WTC11 (cell line): ENCODE measurements at regions not wholly inside any gene's neighbourhood (a gene's known extent, or its start where the extent isn't known, plus 50 kb on each side); places are given as distances from the start of the nearest gene placed in this dataset.

Source experiments
- ATAC-seq: fragments of 200-7000 bp; cut with Tn5 transposase; 2 replicates; pipeline ENCODE4 v1.10.0; 2021; ENCODE audit warnings: mild to moderate bottlenecking, moderate library complexity
- CTCF ChIA-PET: fragments of 300-600 bp; sonication (Branson Sonifier 250); formaldehyde crosslinking; loops from one replicate; lab custom pipeline; 2021; ENCODE audit warnings: antibody characterized with exemption; lab: Charles Lee
- POLR2A ChIA-PET: fragments of 350-600 bp; sonication (Branson Sonifier 250); formaldehyde crosslinking; loops from one replicate; lab custom pipeline; 2021; ENCODE audit warnings: antibody characterized with exemption; lab: Charles Lee
- DNase-seq: peaks from one replicate; pipeline ENCODE4 v3.0.0; 2021; ENCODE audit warnings: low spot score
- H3K27ac Mint-ChIP-seq: 2 replicates; pipeline ENCODE4 v1.8.0; 2021; ENCODE audit warnings: mixed read lengths
- H3K27me3 Mint-ChIP-seq: 2 replicates; pipeline ENCODE4 v1.8.0; 2021; ENCODE audit warnings: low read depth, mild to moderate bottlenecking, moderate library complexity, mixed read lengths
- H3K36me3 Mint-ChIP-seq: 2 replicates; pipeline ENCODE4 v1.8.0; 2021; ENCODE audit warnings: mixed read lengths
- H3K4me1 Mint-ChIP-seq: 2 replicates; pipeline ENCODE4 v1.8.0; 2022; ENCODE audit warnings: mixed read lengths
- H3K4me3 Mint-ChIP-seq: 2 replicates; pipeline ENCODE4 v1.8.0; 2021; ENCODE audit warnings: mild to moderate bottlenecking, moderate library complexity, mixed read lengths
- H3K9me3 Mint-ChIP-seq: 2 replicates; pipeline ENCODE4 v1.8.0; 2021; ENCODE audit warnings: mixed read lengths
- ARID4B ChIP-seq: sonication (generic); formaldehyde crosslinking; IDR thresholded peaks from 2 replicates; pipeline ENCODE4 v1.8.0; 2023; ENCODE audit warnings: missing genetic modification reagents, mild to moderate bottlenecking, borderline replicate concordance
- ATF2 ChIP-seq: sonication (generic); formaldehyde crosslinking; IDR thresholded peaks from 2 replicates; pipeline ENCODE4 v1.8.1; 2022; ENCODE audit warnings: low read depth, missing genetic modification reagents, borderline replicate concordance
- FOXK1 ChIP-seq: sonication (generic); formaldehyde crosslinking; IDR thresholded peaks from 2 replicates; pipeline ENCODE4 v1.8.0; 2022; ENCODE audit warnings: mild to moderate bottlenecking, moderate library complexity, missing genetic modification reagents
- GABPB1 ChIP-seq: sonication (generic); formaldehyde crosslinking; IDR thresholded peaks from 2 replicates; pipeline ENCODE4 v1.8.1; 2023; ENCODE audit warnings: mild to moderate bottlenecking, missing genetic modification reagents
- HMGA2 ChIP-seq: fragments of 250-450 bp; sonication (Bioruptor Pico); IDR thresholded peaks from 2 replicates; pipeline ENCODE4 v1.4.0; 2021; ENCODE audit warnings: mild to moderate bottlenecking, moderate library complexity
- JAZF1 ChIP-seq: fragments of 250-450 bp; sonication (Bioruptor Pico); IDR thresholded peaks from 2 replicates; pipeline ENCODE4 v1.9.0; 2021; ENCODE audit warnings: moderate library complexity, mild to moderate bottlenecking, inconsistent platforms
- JUN ChIP-seq: sonication (generic); formaldehyde crosslinking; IDR thresholded peaks from 2 replicates; pipeline ENCODE4 v1.8.0; 2023; ENCODE audit warnings: mild to moderate bottlenecking, missing genetic modification reagents
- NFE2L1 ChIP-seq: sonication (generic); formaldehyde crosslinking; IDR thresholded peaks from 2 replicates; pipeline ENCODE4 v1.8.1; 2023; ENCODE audit warnings: missing genetic modification reagents
- NFYB ChIP-seq: sonication (generic); formaldehyde crosslinking; conservative IDR thresholded peaks from 2 replicates; pipeline ENCODE4 v1.8.0; 2022; ENCODE audit warnings: low read depth, missing genetic modification reagents
- OVOL2 ChIP-seq: fragments of 250-450 bp; sonication (Bioruptor Pico); IDR thresholded peaks from 2 replicates; pipeline ENCODE4 v1.9.0; 2021; ENCODE audit warnings: mild to moderate bottlenecking, borderline replicate concordance
- SOX15 ChIP-seq: fragments of 250-450 bp; sonication (Bioruptor Pico); IDR thresholded peaks from 2 replicates; pipeline ENCODE4 v1.9.0; 2021; ENCODE audit warnings: mild to moderate bottlenecking
- SP1 ChIP-seq: sonication (generic); formaldehyde crosslinking; conservative IDR thresholded peaks from 2 replicates; pipeline ENCODE4 v1.8.1; 2022; ENCODE audit warnings: missing genetic modification reagents
- STAT6 ChIP-seq: sonication (generic); formaldehyde crosslinking; conservative IDR thresholded peaks from 2 replicates; pipeline ENCODE4 v1.8.1; 2023; ENCODE audit warnings: mild to moderate bottlenecking, low read depth, missing genetic modification reagents, moderate library complexity
- TCF7 ChIP-seq: sonication (generic); formaldehyde crosslinking; IDR thresholded peaks from 2 replicates; pipeline ENCODE4 v1.8.0; 2022; ENCODE audit warnings: mild to moderate bottlenecking, low read depth, missing genetic modification reagents, moderate library complexity
- TEAD4 ChIP-seq: sonication (generic); formaldehyde crosslinking; IDR thresholded peaks from 2 replicates; pipeline ENCODE4 v1.8.0; 2022; ENCODE audit warnings: mild to moderate bottlenecking, missing genetic modification reagents
- TP53 ChIP-seq: sonication (generic); formaldehyde crosslinking; IDR thresholded peaks from 2 replicates; pipeline ENCODE4 v1.8.1; 2023; ENCODE audit warnings: mild to moderate bottlenecking, missing genetic modification reagents
- USF1 ChIP-seq: sonication (generic); formaldehyde crosslinking; IDR thresholded peaks from 2 replicates; pipeline ENCODE4 v1.8.0; 2022; ENCODE audit warnings: mild to moderate bottlenecking, missing genetic modification reagents
- ZBTB21 ChIP-seq: sonication (generic); formaldehyde crosslinking; IDR thresholded peaks from 2 replicates; pipeline ENCODE4 v1.8.1; 2023; ENCODE audit warnings: mild to moderate bottlenecking, missing genetic modification reagents, borderline replicate concordance
- ZBTB43 ChIP-seq: sonication (generic); formaldehyde crosslinking; IDR thresholded peaks from 2 replicates; pipeline ENCODE4 v1.8.1; 2023; ENCODE audit warnings: mild to moderate bottlenecking, missing genetic modification reagents
- ZMAT4 ChIP-seq: fragments of 250-450 bp; sonication (Bioruptor Pico); IDR thresholded peaks from 2 replicates; pipeline ENCODE4 v1.9.0; 2021; ENCODE audit warnings: mild to moderate bottlenecking
- ZNF219 ChIP-seq: sonication (generic); formaldehyde crosslinking; IDR thresholded peaks from 2 replicates; pipeline ENCODE4 v1.8.0; 2023; ENCODE audit warnings: missing genetic modification reagents, mild to moderate bottlenecking, borderline replicate concordance
- ZNF317 ChIP-seq: sonication (generic); formaldehyde crosslinking; IDR thresholded peaks from 2 replicates; pipeline ENCODE4 v1.8.1; 2023; ENCODE audit warnings: low read depth, mild to moderate bottlenecking, moderate library complexity, missing genetic modification reagents, borderline replicate concordance

- H3K4me3 Mint-ChIP-seq, result no peak overlapping the region
- H3K4me1 Mint-ChIP-seq, result peaks cover 26% of the 10 kb centered on the region
- no peak for ATAC-seq
- no peak for TF ChIP-seq GABPB1
- H3K36me3 Mint-ChIP-seq, result no peaks in the 10 kb centered on the region
- no peak overlapping the region for H3K27ac Mint-ChIP-seq
- DNase-seq, result no peak
- H3K27me3 Mint-ChIP-seq, result no peaks in the 10 kb centered on the region
- H3K9me3 Mint-ChIP-seq, result no peaks in the 10 kb centered on the region
- CTCF ChIA-PET, result no interaction called here
- POLR2A ChIA-PET, result no interaction called here
Measured at GRCh38 chr1:221159608-221160007, 280.4 kb downstream of the HLX start.

GRCh38 chr1:221161571-221162041, 282.4 kb downstream of the HLX start:
- ATAC-seq (no peak), DNase-seq (no peak)
- Mint-ChIP-seq H3K27ac (no peak overlapping the region; the same call in 1 of the 2 replicates), H3K36me3 (no peaks in the 10 kb centered on the region), H3K9me3 (peaks cover 7% of the 10 kb centered on the region), H3K4me3 (no peak overlapping the region), H3K27me3 (no peaks in the 10 kb centered on the region), H3K4me1 (peaks cover 27% of the 10 kb centered on the region)
- POLR2A ChIA-PET, result no interaction called here
- CTCF ChIA-PET, result no interaction called here
- TF ChIP-seq USF1 (CRISPR knock-in tag), result no peak
- TF ChIP-seq OVOL2 (CRISPR knock-in tag), result no peak

GRCh38 chr1:221162352-221162751, 283.1 kb downstream of the HLX start:
- Mint-ChIP-seq H3K4me1 (peaks cover 33% of the 10 kb centered on the region), H3K27me3 (no peaks in the 10 kb centered on the region), H3K4me3 (no peak overlapping the region), H3K9me3 (peaks cover 7% of the 10 kb centered on the region), H3K27ac (no peak overlapping the region; the same call in 1 of the 2 replicates), H3K36me3 (no peaks in the 10 kb centered on the region)
- ATAC-seq (no peak), DNase-seq (no peak)
- CTCF ChIA-PET, result no interaction called here
- POLR2A ChIA-PET, result no interaction called here
- no peak for TF ChIP-seq ZMAT4 (CRISPR knock-in tag)
- TF ChIP-seq HMGA2, result no peak
- no peak for TF ChIP-seq TEAD4 (CRISPR knock-in tag)
- no peak for TF ChIP-seq ZNF317 (CRISPR knock-in tag)
- no peak for TF ChIP-seq SP1 (CRISPR knock-in tag)
- TF ChIP-seq SOX15 (CRISPR knock-in tag), result no peak
- TF ChIP-seq TP53, result no peak
- TF ChIP-seq JAZF1, result no peak
- TF ChIP-seq ZNF219 (CRISPR knock-in tag), result no peak
- TF ChIP-seq ZBTB43 (CRISPR knock-in tag), result no peak
- TF ChIP-seq ZBTB21 (CRISPR knock-in tag), result no peak
- TF ChIP-seq STAT6 (CRISPR knock-in tag), result no peak
- TF ChIP-seq TCF7 (CRISPR knock-in tag), result no peak
- no peak for TF ChIP-seq FOXK1 (CRISPR knock-in tag)
- TF ChIP-seq NFE2L1, result no peak
- TF ChIP-seq JUN (CRISPR knock-in tag), result no peak
- no peak for TF ChIP-seq ATF2
- TF ChIP-seq ARID4B, result no peak
- TF ChIP-seq NFYB, result no peak
